Peyer's patch (tissue), 4 donors: ENCODE measurements at regions not wholly inside any gene's neighbourhood (a gene's known extent, or its start where the extent isn't known, plus 50 kb on each side); places are given as distances from the start of the nearest gene placed in this dataset.

Experiments
- DNase-seq, 3 donors: peaks; one replicate each; pipeline ENCODE4 v3.0.0-alpha.2; 2017 to 2019
- H3K27ac ChIP-seq, 4 donors: fragments of 200-600 bp; sonication (generic); one replicate each; pipeline ENCODE4 v1.5.1; 2016 to 2019
- H3K27me3 ChIP-seq, 2 donors: fragments of 200-600 bp; sonication (generic); one replicate each; pipeline ENCODE4 v1.5.1; 2019
- H3K36me3 ChIP-seq, 3 donors: fragments of 200-600 bp; sonication (generic); one replicate each; pipeline ENCODE4 v1.5.1; 2016 to 2019
- H3K4me1 ChIP-seq, 4 donors: fragments of 200-600 bp; sonication (generic); one replicate each; pipeline ENCODE4 v1.5.1; 2016 to 2019
- H3K4me3 ChIP-seq, 4 donors: fragments of 200-600 bp; sonication (generic); 1 replicate in 3 of 4; 2 replicates in 1 of 4; pipeline ENCODE4 v1.5.1; 2016 to 2019; ENCODE audit warnings: mild to moderate bottlenecking in 1 of 4
- H3K9me3 ChIP-seq, 4 donors: fragments of 200-600 bp; sonication (generic); one replicate each; pipeline ENCODE4 v1.5.1; 2016 to 2019; ENCODE audit warnings: mild to moderate bottlenecking in 1 of 4
- POLR2A ChIP-seq, 2 donors: fragments of 450-650 bp; IDR thresholded peaks; one replicate each; pipeline ENCODE4 v1.5.1; 2017; ENCODE audit warnings: antibody characterized with exemption in 2 of 2, mild to moderate bottlenecking in 2 of 2, moderate library complexity in 2 of 2
- TF ChIP-seq, protein P1 (sequence below), 6 experiments: fragments of 450-650 bp in 4 of 6; fragments of 200-600 bp in 2 of 6; sonication (generic) in 1 of 6; IDR thresholded peaks; one replicate each; pipeline ENCODE4 v1.5.1; 2017 to 2019; ENCODE audit warnings: antibody characterized with exemption in 6 of 6, mild to moderate bottlenecking in 3 of 6, moderate library complexity in 1 of 6

DNA sequence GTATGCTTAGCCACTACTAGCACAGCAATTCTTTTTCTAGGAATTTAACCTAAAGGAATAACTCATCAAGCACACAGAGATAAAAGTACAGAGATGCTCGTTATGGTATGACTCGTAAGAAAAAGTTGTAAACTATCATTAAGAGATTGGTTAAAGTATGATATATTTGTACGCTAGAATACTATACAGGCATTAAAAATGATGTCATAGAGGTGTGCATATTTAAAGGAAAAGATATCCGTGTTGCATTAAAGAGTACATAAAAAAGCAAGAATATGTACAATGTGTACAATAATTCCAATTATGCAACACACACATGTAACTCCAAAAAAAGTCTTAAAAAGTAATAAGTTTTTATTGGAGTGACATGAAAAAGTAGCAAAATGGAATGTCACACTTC, 54.5 kb upstream of the PALM2AKAP2 start:
- no peak for TF ChIP-seq POLR2A (IDR thresholded peaks at IDR 0.05)
- TF ChIP-seq, protein P1, sequence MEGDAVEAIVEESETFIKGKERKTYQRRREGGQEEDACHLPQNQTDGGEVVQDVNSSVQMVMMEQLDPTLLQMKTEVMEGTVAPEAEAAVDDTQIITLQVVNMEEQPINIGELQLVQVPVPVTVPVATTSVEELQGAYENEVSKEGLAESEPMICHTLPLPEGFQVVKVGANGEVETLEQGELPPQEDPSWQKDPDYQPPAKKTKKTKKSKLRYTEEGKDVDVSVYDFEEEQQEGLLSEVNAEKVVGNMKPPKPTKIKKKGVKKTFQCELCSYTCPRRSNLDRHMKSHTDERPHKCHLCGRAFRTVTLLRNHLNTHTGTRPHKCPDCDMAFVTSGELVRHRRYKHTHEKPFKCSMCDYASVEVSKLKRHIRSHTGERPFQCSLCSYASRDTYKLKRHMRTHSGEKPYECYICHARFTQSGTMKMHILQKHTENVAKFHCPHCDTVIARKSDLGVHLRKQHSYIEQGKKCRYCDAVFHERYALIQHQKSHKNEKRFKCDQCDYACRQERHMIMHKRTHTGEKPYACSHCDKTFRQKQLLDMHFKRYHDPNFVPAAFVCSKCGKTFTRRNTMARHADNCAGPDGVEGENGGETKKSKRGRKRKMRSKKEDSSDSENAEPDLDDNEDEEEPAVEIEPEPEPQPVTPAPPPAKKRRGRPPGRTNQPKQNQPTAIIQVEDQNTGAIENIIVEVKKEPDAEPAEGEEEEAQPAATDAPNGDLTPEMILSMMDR (IDR thresholded peaks at IDR 0.05) = no peak
- no peaks in the 10 kb centered on the region for H3K4me1 ChIP-seq
- no peaks in the 10 kb centered on the region for H3K27me3 ChIP-seq
- no peak for DNase-seq
- H3K36me3 ChIP-seq = no peaks in the 10 kb centered on the region
- no peak overlapping the region for H3K27ac ChIP-seq
- no peak overlapping the region for H3K4me3 ChIP-seq
- no peaks in the 10 kb centered on the region for H3K9me3 ChIP-seq

DNA sequence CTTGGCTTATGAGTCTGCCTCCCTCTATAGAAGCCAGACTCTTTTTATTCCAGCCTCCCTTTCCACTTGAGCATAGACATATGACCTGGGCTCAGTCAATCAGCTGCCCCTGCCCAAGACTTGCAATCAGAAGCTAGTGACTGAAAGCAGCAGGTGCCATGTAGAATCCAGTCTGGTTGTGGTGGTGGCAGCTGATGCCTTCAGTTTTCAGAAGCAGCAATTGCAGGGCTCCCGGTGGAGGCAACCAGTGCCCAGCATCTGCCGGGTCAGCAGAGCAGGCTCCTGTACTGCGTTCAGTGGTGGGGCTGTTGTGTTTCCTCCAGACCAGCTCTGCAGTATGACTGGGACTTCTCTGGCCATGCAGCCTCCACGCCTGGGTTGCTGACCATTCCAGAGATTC, 53.9 kb upstream of the PALM2AKAP2 start:
- no peaks in the 10 kb centered on the region for H3K9me3 ChIP-seq
- no peaks in the 10 kb centered on the region for H3K36me3 ChIP-seq
- H3K4me3 ChIP-seq = no peak overlapping the region
- H3K27me3 ChIP-seq = no peaks in the 10 kb centered on the region
- H3K27ac ChIP-seq = no peak overlapping the region
- H3K4me1 ChIP-seq = no peaks in the 10 kb centered on the region
- TF ChIP-seq, protein P1 (IDR thresholded peaks at IDR 0.05) = no peak
- TF ChIP-seq POLR2A (IDR thresholded peaks at IDR 0.05) = no peak
- no peak for DNase-seq

- no peak for TF ChIP-seq POLR2A (IDR thresholded peaks at IDR 0.05)
- TF ChIP-seq, protein P1 (IDR thresholded peaks at IDR 0.05) = no peak
- no peaks in the 10 kb centered on the region for H3K9me3 ChIP-seq
- H3K27ac ChIP-seq = no peak overlapping the region
- no peaks in the 10 kb centered on the region for H3K27me3 ChIP-seq
- no peak for DNase-seq
- H3K4me3 ChIP-seq = no peak overlapping the region
- H3K4me1 ChIP-seq = peaks cover 0 to 1% (median 0%) of the 10 kb centered on the region in 4 donors
- H3K36me3 ChIP-seq = no peaks in the 10 kb centered on the region
Measured at GRCh38 chr9:109728686-109729300, 51.2 kb upstream of the PALM2AKAP2 start.

GRCh38 chr9:109729513-109729912, 50.5 kb upstream of the PALM2AKAP2 start:
- no peaks in the 10 kb centered on the region for H3K9me3 ChIP-seq
- TF ChIP-seq, protein P1 (IDR thresholded peaks at IDR 0.05) = no peak
- no peak for TF ChIP-seq POLR2A (IDR thresholded peaks at IDR 0.05)
- H3K4me3 ChIP-seq = no peak overlapping the region

More at GRCh38 chr9:109729513-109729912, 50.5 kb upstream of the PALM2AKAP2 start:
- Histone ChIP-seq H3K27me3 (no peaks in the 10 kb centered on the region), H3K36me3 (no peaks in the 10 kb centered on the region), H3K27ac (no peak overlapping the region), H3K4me1 (peaks cover 0 to 4% (median 0%) of the 10 kb centered on the region in 4 donors)
- no peak for DNase-seq
